ENCODE measurements at regions not wholly inside any gene's neighbourhood (a gene's known extent, or its start where the extent isn't known, plus 50 kb on each side); places are given as distances from the start of the nearest gene placed in this dataset.
"Not testable (repeated sequence)": the region's sequence is repeated elsewhere in the genome, so short reads cannot be mapped to it uniquely, and the experiment has no call there.

DNA sequence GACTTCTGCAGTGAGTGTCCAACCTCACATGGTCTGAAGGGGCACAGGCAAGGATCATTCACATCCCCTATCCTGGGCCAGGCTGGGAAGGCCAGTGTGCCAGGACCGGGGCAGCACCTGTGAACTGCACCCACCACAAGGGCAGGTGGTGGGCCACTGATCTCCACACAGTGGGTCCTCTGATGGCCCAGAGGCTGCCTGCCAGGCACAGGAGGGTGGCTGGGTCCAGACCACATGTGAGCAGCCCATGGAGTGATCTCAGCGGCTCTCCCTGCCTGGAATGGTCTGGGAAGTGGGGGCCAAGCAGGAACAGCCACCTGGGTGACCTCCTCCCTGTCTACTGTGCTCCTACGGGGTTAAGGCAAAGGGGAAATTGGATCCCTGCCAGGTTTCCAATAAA, 508.5 kb downstream of the FOXD4L4 start:
- TF ChIP-seq, protein P1, sequence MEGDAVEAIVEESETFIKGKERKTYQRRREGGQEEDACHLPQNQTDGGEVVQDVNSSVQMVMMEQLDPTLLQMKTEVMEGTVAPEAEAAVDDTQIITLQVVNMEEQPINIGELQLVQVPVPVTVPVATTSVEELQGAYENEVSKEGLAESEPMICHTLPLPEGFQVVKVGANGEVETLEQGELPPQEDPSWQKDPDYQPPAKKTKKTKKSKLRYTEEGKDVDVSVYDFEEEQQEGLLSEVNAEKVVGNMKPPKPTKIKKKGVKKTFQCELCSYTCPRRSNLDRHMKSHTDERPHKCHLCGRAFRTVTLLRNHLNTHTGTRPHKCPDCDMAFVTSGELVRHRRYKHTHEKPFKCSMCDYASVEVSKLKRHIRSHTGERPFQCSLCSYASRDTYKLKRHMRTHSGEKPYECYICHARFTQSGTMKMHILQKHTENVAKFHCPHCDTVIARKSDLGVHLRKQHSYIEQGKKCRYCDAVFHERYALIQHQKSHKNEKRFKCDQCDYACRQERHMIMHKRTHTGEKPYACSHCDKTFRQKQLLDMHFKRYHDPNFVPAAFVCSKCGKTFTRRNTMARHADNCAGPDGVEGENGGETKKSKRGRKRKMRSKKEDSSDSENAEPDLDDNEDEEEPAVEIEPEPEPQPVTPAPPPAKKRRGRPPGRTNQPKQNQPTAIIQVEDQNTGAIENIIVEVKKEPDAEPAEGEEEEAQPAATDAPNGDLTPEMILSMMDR (IDR thresholded peaks at IDR 0.05), result not testable (repeated sequence)
- TF ChIP-seq POLR2A (IDR thresholded peaks at IDR 0.05), result not testable (repeated sequence)

Data from Peyer's patch (tissue), 4 donors.